UCSD-AML1 (cell line): ENCODE measurements at regions not wholly inside any gene's neighbourhood (a gene's known extent, or its start where the extent isn't known, plus 50 kb on each side); places are given as distances from the start of the nearest gene placed in this dataset.
"Not testable (repeated sequence)": the region's sequence is repeated elsewhere in the genome, so short reads cannot be mapped to it uniquely, and the experiment has no call there.

Source experiments
- DNase-seq: peaks from one replicate; lab custom pipeline; 2025; ENCODE audit not compliant: unreplicated experiment; lab: John Stamatoyannopoulos, UW

DNA sequence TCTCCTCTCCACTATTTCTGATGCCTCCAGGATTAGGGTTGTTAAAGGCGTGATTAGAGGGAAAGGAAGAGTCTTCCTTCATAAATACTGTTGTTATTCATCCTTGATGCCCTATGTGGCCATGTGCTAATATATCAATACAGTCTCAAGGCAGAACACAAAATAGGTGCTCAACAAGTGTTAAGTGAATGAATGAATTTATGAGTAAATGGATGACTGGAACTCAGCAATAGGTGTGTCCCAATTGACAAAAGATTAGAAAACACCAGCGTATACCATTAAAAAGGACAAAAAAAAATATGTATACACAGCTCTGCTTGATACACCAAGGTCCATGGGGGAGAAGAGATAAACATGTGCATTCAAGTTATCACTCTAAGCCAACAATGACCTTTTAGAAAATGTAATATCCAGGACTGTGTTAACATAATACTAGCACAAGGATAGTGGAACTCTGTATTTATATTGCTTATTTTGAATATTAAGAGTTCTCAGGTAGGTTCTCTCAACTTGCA, 171.2 kb upstream of the MYLIP start:
- DNase-seq = no peak

DNA sequence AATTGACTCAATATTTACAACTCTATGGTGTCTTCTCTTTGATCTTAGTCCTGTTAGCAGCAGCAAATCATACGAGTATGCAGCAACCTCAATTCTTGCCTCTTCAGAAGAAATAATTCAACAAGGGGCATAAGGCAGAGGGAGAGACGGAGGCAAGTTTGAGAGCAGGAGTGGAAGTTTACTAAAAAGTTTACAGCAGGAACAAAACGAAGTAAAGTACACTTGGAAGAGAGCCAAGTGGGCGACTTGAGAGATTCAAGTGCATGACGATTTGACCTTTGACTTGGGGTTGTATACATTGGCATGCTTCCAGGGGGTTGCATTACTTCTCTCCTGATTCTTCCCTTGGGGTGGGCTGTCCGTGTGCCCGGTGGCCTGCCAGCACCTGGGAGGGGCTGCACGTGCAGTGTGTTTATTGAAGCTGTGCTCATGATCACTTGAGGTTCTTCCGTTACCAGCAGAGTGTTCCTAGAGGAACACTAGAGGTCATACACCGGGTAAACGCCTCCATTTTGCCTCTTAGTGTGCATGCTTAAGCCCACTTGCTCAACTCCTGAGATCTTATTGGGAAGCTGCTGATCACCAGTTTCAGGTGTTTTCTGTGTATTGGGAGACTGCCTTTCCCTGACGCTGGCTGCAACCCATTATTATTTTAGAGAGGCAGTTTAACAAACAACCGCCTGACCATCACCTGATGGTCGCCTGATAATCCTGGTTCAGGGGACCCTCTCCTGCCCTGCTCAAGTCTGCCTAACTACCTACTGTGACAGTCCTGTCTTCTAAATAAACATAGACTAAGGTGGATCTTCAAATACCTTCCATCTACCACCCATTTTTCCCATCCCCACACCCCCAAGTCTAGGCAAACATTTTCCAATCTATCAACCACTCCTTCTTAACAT, 172.4 kb upstream of the MYLIP start:
- DNase-seq = no peak

DNA sequence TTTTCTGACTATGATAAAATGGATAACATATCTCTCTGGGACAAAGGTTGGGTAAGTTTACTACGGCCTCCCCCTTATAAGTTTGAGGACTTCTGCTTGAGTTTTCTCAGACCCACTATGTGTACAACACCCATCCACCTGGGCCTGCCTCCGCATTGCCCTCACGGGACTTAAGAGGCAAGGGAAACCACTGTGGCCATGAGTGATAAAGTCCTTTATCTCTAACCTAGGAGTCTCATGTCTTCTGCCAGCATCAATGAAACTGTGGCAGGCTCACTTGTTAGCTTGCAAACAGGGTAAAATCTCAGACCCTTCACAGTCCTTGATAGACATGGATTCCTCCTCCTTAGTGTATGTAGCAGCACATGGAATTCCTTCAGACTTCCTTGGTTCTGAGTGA, 173.4 kb upstream of the MYLIP start:
- DNase-seq = no peak

DNA sequence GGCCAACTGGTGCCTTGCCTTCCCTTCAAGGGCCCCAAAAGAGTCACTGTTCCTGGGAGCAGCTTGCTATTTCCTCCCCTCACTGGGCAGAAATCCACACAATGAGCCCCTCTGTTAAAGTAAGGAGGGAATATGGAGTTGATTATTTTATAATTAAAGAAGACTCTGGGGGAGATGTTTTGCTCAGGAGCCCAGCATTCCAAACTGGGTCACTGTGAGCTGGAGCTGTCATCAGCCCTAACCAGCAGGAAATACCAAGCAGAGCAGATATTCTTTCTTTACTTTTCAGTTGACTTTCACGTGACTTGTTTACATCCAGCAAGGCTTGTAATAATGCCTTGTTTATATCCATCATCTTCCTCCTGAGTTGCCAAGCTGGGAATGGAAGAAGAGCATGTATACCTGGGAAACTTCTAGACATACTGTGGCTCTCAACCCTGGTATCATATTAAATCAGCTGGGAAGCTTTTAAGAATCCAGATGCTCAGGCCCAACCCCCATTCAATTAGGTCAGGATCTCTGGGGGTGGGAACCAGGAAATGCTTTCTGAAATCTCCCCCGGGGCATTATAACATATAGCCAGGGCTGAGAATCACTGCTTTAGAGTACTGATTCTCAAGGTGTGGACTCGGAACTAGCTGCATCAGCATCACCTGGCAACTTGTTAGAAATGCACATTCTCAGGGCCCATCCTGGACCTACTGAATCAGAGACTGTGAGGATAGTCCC, 175.6 kb upstream of the MYLIP start:
- DNase-seq = no peak

DNA sequence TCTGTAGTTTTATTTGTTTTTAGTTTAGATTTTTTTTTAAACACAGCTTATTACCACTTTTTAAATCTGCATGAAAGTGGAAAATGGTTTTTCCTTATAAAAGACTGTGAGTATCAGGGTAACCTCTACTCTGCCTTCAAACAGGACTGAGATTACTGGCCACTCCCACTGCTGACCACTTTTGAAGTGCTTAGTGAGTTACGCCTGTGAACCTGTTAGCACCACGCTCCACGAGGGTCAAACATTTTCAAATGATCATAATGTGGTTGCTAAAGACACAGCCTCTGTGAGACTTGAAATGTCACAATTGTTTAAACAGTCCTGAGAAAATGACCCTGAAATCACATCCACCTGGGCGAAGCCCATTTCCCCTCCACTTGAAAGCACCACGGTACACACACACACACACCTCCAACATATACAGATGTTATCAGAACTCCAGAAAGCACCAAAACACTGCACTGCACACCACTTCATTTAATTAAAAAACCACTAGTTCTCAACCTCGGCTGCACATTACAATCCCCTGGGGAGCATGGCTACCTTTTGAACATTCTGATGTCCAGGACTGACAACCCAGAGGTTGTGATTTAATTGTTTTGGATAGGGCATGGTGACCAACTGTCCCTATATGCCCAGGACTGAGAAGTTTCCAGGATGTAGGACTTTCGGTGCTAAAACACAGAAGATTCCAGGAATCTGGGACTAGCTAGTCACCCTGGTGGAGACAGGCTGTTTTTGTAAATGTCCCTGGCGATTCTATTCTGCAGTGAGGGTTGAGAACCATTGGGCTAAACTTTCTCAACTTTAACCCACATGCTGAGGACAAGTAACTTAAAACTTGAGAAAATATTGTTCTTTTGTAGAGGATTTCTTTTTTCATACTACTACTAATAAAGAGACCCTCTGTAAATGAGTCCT, 176.4 kb upstream of the MYLIP start:
- DNase-seq = no peak

DNA sequence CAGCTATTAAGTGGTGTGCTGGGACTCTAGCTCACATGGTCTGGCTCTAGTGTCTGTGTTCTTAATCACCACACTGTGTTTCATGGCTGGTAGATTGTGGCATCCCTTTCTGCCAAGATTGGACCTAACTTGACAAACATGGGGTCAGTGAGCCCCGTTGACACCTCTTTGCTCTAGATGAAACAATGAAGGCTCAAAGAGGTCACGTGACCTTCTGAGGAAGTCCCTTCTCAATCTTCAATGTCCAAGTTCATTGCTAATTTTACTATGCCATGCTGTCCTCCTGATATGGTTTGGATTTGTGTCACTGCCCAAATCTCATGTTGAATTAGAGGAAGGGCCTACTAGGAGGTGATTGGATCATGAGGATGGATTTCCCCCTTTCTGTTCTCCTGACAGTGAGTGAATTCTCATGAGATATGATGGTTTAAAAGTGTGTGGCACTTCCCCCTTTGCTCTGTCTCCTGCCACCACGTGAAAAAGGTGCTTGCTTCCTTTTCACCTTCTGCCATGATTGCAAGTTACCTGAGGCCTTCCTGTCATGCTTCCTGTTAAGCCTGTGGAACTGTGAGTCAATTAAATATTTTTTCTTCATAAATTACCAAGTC, 177.8 kb upstream of the MYLIP start:
- DNase-seq = no peak

DNA sequence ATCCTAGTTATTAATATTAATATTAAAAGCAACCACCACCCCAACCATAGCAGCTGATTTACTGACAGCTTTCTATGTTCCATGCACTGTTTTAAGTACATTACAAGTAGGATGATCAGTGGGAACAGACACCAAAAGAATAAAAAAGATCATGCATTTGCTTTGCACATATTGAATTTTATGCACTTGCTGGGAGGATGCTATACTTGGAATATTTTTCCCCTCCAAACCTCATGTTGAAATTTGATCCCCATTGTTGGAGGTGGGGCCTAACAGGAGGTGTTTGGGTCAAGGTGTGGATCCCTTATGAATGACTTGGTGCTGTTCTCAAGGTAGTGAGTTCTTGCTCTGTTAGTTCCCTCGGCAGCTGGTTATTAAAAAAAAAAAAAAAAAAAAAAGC, 178.9 kb upstream of the MYLIP start:
- no peak for DNase-seq

DNA sequence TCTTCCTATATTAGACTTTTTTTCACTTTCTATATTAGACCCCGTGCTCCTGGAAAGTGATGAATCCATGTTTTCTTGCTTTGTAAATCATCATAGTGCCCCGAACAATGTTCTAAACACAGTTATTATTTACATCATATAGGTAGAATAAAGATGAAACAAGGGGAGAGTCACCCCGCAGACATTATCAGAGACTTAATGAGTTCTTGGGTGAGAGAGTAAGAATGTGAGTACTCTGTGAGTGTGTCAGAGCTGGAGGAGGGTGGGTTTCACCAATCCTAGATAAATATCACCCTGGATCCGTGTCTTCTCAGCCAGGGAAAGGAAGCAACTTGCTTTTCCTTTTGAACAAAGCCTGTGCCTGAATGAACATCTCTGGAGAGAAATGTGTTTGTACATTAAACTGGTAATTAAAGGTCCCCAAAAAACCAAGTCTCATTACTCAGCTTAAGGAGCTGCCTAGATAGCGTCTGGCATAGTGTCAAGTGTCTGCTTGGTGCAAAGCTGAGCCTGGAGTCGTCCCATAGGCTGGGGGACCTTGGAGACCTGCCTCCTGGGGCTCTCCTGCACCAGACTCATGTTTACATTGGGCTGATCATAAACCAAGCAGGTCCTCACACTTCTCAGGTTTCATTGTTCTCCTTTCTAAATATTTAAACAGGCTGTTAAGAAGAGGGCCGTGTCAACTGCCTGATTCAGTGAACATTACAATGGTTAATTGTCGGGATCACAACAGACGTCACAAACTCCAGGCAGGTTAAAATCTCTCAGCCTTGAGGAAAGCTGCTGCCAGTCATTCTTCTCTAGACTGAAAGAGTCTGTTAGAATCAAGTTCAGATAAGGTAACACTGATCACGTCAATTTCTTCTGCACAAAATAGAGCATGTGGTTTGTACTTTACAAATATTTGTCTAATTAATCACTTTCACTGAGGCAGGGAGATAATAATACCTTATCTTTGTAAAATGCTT, 179.7 kb upstream of the MYLIP start:
- no peak for DNase-seq

DNA sequence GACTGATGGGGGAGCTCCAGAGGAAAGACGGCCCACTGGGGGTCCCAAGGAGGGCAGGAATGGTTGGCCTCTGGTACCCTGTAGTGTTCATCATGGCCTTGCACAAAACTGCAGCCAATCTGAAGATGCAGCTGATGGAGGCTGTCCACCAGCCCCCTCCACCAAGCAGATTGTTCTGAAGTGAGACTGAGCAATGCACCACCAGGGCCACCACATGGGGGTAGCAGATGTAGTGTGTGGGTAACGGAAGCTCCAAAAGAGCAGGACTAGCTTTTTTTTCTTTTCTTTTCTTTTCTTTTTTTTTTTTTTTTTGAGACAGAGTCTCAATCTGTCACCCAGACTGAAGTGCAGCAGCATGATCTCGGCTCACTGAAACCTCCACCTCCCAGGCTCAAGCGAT, 181.0 kb upstream of the MYLIP start:
- no peak for DNase-seq

DNA sequence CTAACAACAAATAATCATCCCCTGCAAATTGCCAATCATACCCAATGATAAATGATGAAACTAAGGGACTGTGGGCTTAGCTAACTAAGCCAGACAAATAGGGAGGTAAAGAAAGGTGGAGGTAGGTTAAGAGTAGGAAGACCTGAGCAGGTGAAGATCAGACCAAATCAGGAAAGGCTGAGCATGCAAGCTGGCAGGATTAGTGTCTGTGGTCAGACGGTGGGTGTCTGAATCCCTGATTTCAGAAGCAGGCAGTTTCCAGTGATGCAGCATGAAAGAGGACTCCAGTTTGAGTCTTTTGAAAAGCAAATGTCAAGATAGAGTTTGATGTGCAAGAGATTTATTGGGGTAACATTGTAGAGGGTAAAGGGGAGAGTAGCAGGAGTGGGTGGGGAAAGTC, 181.4 kb upstream of the MYLIP start:
- DNase-seq = no peak

DNA sequence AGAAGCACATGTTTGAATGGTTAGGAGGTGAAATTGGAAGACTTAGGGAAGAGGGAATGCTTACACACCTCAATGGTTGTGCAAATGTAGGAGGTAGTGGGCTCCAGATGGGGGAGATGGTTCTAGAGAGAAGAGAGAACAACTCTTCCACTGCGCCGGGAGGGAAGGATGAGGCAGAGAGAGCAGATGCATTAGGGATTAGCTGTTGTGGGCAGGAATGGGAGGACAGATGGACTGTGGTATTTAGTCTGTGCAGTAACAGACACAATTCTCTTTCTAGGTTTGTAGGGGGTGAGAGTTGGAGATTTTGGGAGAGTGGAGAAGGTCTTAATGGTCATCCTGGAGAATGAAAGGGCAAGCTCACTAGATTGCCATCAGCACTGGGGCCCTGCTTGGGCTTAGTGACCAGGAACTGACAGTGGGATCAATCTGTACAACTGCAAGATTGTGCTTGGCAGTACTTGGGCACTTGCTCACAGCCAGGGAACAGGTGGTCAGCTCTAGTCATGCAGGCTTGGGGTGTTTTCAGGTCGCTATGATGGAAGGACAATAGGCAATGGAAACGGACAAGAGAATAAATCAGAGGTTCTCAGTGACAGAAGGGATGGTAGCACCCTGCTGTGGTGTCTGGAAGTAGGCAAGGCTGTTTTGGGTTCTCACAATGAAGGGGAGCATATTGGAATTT, 182.0 kb upstream of the MYLIP start:
- DNase-seq = no peak

DNA sequence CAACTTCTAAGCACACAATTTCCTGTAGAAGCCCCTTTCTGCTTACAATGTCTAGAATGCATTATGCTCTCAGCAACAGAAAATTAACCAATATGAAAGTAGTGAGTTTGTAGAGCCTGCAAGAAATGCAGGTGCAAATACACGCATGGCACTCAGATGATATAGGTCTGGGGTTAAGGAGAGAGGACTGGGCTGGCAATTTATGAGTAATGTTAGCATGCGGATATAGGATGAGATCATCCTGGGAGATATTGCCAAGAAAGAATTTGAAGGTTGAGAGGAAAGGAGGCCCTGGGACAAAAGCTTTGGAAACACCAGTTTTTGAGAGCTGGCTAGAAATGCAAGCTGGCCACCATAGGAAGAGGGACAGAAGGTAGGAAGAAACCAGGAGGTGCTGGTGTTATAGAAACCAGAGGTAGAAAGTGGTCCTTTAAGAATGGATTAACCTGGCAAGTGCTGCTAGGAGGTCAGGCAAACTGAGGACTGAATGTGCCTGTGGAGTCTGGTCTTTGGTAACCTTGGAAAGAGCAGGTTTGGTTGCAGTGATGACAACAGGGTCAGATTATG, 183.2 kb upstream of the MYLIP start:
- DNase-seq = no peak

DNA sequence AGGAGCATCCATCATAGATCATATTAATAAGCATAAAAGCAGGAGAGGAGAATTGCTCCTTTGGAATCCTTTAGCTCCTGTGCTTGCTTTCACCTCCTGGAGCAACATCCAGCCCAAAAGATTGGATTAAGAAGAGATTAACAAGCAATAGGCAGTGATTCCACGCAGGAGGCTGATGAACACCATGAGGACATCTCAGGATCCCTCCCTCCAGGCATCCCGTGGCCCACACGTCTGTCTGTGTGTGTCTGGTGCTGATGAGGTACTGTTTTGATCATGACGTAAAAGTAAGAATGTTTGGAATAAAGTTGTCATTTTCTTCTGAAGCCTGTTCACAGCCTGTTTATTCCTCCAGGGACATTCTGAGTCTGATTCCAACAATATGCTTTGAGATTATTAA, 185.5 kb upstream of the MYLIP start:
- DNase-seq = no peak

DNA sequence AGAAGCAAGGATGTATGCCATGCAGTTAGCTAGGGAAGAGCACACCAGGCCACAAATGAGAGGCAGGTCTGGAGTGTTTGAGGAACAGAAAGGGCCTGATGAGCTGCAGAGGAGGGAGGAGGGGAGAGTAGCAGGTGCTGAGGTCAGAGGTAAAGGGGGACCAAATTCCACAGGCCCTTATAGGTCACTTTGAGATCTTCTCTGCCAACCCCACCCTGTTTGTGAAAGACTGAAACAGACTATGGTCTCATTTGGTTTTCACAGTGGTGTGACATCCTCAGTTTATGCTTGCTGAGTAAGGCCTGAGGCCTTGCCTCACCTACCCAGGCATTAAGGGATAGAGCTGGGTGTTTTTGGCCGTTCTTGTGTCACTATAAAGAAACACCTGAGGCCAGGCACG, 187.7 kb upstream of the MYLIP start:
- DNase-seq = no peak

DNA sequence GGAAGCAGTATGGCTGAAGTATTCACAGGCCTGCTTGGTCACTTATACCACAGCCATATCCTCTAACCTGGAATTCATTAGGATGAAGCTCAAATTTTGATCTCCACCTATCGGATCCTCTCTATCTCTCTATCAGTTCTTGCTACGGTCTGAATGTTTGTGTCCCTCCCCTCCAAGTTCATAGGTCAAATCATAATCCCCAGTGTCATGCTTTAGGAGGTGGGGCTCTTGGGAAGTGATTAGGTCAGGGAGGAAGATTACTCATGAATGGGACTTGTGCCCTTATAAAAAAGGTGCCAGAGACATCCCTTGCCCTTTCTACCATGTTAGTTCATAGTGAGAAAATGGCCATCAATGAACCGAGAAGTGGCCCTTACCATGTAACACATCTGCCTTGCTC, 190.8 kb upstream of the MYLIP start:
- DNase-seq = no peak

DNA sequence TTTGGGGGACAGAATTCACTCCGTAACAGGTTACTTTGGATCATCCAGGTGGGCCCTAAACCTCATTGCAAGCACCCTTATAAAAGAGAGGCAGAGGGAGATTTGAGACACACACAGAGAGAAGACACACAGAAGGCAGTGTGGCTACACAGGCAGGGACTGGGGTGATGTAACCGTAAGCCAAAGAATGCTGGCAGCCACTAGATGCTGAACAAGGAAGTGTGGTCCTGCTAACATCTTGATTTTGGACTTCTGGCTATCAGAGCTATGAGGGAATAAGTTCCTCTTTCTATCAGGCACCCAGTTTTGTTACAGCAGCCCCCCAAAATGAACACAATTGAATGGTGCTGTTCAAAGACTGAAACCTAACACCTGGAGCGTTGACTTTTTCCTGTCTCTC, 191.3 kb upstream of the MYLIP start:
- DNase-seq = no peak

DNA sequence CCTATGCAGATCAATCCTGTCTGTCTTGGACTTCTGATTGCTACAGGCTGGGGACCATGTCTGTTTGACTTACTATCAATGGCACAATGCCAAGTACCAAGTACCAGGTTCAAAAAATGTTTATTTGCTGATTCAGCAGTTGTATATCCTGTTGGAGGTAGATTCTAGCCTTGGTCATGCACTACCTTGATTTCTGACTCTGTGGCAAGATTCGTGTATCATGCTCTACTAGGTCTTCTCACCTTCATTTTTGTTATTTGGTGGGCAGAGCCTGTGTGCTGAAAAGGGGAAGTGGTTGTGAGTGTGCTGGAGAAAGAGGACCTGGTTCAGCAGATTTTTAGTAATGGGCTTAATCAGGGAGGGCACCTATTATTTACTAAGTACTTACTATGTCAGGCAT, 192.4 kb upstream of the MYLIP start:
- no peak for DNase-seq

DNA sequence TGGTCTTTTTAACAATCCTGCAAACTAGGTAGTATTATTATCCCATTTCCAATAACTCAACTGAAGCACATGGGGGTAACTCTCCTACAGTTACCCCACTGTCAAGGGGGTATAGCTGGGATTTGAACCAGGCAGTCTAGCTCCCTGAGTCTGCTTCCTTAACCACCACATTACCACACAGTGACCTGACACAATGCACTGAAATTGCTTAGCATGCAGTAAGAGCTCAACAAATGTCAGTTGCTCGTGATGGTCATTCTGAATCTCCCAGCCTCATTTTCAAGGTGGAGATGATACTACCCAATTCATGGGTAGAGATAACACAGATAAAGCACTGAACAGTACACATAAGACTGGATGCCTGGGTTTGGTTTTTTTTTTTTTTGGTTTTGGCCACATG, 193.2 kb upstream of the MYLIP start:
- DNase-seq = no peak

DNA sequence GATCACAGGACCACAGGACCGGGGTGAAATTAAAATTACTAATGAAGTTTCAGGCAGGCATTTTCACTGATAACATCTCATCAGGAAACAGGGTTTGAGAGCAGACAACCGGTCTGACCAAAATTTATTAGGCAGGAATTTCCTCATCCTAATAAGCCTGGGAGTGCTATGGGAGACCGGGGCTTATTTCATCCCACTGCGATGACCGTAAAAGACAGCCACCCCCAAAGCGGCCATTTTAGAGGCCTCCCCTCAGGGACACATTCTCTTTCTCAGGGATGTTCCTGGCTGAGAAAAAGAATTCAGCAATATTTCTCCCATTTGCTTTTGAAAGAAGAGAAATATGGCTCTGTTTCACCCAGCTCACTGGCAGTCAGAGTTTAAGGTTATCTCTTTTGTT, 197.2 kb upstream of the MYLIP start:
- not testable (repeated sequence) for DNase-seq
